ENCODE measurements at regions not wholly inside any gene's neighbourhood (a gene's known extent, or its start where the extent isn't known, plus 50 kb on each side); places are given as distances from the start of the nearest gene placed in this dataset.

DNA sequence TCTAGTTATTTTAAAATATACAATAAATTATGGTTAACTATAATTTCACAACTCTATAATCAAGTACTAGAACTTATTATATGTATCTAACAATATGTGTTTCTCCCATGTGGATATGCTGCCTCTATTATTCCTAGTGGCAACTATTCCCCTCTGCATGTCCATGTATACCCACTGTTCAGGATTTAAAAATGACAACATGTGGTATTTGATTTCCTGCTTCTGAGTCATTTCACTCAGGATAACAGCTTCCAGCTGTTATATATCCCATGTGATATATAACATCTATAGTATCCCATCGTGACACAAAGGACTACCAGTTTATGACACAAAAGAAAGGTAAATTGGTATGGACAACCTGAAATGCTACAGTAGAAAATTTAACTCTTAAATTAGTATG lies 167.4 kb upstream of the TACR3 start:
- no peak overlapping the region for H3K27ac Mint-ChIP-seq
- no peaks in the 10 kb centered on the region; the same call in 1 of the 2 replicates for H3K9me3 Mint-ChIP-seq
- H3K4me1 Mint-ChIP-seq (ENCODE audit: low read depth), result no peaks in the 10 kb centered on the region
- no peaks in the 10 kb centered on the region for H3K27me3 Mint-ChIP-seq (ENCODE audit: insufficient read depth)
- DNase-seq, result no peak
- no peak for TF ChIP-seq CTCF (IDR thresholded peaks at IDR 0.05)
- no peak overlapping the region for H3K4me3 Mint-ChIP-seq
- no peaks in the 10 kb centered on the region for H3K36me3 Mint-ChIP-seq (ENCODE audit: low read depth)

DNA sequence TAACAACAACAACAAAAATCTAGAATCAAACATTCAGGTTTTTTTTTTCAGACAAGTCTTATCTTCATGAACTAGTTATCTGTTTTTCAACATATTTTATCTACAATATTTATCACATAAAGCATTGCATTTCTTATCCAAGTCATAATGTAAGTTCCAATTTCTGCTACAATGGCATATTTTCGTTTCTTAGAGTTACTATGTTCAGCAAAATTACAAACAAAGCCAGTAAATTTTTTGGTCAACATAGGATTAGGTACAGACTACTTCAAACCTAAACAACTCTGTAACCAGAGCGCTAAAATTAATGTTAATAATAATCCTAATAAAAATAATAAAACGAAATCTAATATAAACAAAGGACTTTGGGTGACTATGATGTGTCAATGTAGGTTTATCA lies 165.4 kb upstream of the TACR3 start:
- Mint-ChIP-seq H3K27me3 (ENCODE audit: insufficient read depth) (no peaks in the 10 kb centered on the region), H3K36me3 (ENCODE audit: low read depth) (no peaks in the 10 kb centered on the region), H3K4me1 (ENCODE audit: low read depth) (no peaks in the 10 kb centered on the region), H3K27ac (no peak overlapping the region), H3K9me3 (no peaks in the 10 kb centered on the region; the same call in 1 of the 2 replicates), H3K4me3 (no peak overlapping the region)
- no peak for TF ChIP-seq CTCF (IDR thresholded peaks at IDR 0.05)
- DNase-seq, result no peak

GRCh38 chr4:103867311-103867710 lies 147.5 kb upstream of the TACR3 start:
- no peak overlapping the region for H3K27ac Mint-ChIP-seq

DNA sequence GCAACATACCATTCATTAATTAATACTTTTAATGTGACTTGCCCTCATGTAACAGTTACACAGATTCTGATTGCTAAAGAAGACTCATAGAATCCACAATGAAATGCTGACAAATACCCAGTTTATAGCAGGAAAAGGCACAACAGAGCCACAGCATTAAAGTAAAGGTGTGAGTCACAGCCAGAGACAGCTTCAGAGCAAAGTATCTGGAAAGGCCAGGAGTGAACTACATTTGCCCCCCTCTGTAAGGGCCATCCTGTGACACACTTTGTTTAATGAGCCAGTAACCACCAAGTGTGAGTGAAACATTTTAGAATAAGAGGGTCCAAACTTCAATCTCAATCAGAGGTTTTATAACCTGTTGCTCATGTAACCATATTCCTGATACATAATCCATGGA lies 133.8 kb upstream of the TACR3 start:
- H3K9me3 Mint-ChIP-seq, result peaks cover 4% of the 10 kb centered on the region; the same call in 1 of the 2 replicates
- no peaks in the 10 kb centered on the region for H3K4me1 Mint-ChIP-seq (ENCODE audit: low read depth)
- no peak for DNase-seq
- no peak overlapping the region for H3K27ac Mint-ChIP-seq
- TF ChIP-seq CTCF (IDR thresholded peaks at IDR 0.05), result no peak
- H3K4me3 Mint-ChIP-seq, result no peak overlapping the region
- no peaks in the 10 kb centered on the region; the same call in 1 of the 2 replicates for H3K27me3 Mint-ChIP-seq (ENCODE audit: insufficient read depth)
- no peaks in the 10 kb centered on the region for H3K36me3 Mint-ChIP-seq (ENCODE audit: low read depth)

More at GRCh38 chr4:103867311-103867710, 147.5 kb upstream of the TACR3 start:
- no peak for DNase-seq
- H3K9me3 Mint-ChIP-seq, result peaks cover 2% of the 10 kb centered on the region
- no peak overlapping the region for H3K4me3 Mint-ChIP-seq
- no peaks in the 10 kb centered on the region for H3K4me1 Mint-ChIP-seq (ENCODE audit: low read depth)
- no peaks in the 10 kb centered on the region for H3K36me3 Mint-ChIP-seq (ENCODE audit: low read depth)
- no peak for TF ChIP-seq CTCF (IDR thresholded peaks at IDR 0.05)
- no peaks in the 10 kb centered on the region for H3K27me3 Mint-ChIP-seq (ENCODE audit: insufficient read depth)

DNA sequence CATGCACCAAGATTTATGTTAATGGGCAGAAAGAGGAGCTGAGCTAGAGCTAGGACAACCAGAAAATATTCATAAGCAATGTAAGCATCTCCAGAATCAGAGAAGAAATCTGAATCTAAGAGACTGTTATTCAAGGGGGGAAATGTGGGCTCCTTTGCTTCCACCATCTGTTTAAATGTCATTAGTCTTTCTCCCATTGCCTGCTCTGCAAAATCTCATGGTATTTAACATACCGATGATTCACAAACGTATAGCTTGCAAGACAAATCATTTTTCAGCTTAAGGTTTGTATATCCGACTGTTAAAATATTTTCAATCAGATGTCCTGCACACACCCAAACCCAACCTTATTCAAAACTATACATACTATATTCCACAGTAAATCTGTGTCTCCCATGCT lies 133.4 kb upstream of the TACR3 start:
- Mint-ChIP-seq H3K4me1 (ENCODE audit: low read depth) (no peaks in the 10 kb centered on the region), H3K27ac (no peak overlapping the region), H3K9me3 (peaks cover 5% of the 10 kb centered on the region), H3K36me3 (ENCODE audit: low read depth) (no peaks in the 10 kb centered on the region), H3K4me3 (no peak overlapping the region), H3K27me3 (ENCODE audit: insufficient read depth) (no peaks in the 10 kb centered on the region; the same call in 1 of the 2 replicates)
- no peak for TF ChIP-seq CTCF (IDR thresholded peaks at IDR 0.05)
- DNase-seq, result no peak

- TF ChIP-seq CTCF (IDR thresholded peaks at IDR 0.05), result no peak
- Mint-ChIP-seq H3K4me1 (ENCODE audit: low read depth) (no peaks in the 10 kb centered on the region), H3K4me3 (no peak overlapping the region), H3K27ac (no peak overlapping the region), H3K27me3 (ENCODE audit: insufficient read depth) (peaks cover 1% of the 10 kb centered on the region; the same call in 1 of the 2 replicates), H3K9me3 (peaks cover 25% of the 10 kb centered on the region), H3K36me3 (ENCODE audit: low read depth) (no peaks in the 10 kb centered on the region)
- no peak for DNase-seq
Observed at GRCh38 chr4:103845075-103845474, 125.3 kb upstream of the TACR3 start.
